Uterus (tissue), 3 donors: ENCODE measurements at regions not wholly inside any gene's neighbourhood (a gene's known extent, or its start where the extent isn't known, plus 50 kb on each side); places are given as distances from the start of the nearest gene placed in this dataset.

Experiments
- DNase-seq, 2 donors: peaks; one replicate each; pipeline ENCODE4 v3.0.0-alpha.2; 2019 to 2020
- H3K27ac ChIP-seq, 2 donors: fragments of 200-600 bp; sonication (generic); 1 replicate in 1 of 2; 2 replicates in 1 of 2; pipeline ENCODE4 v1.5.1; 2016 to 2018
- H3K27me3 ChIP-seq, 2 donors: fragments of 200-600 bp; sonication (generic); one replicate each; pipeline ENCODE4 v1.5.1; 2018 to 2019; ENCODE audit warnings: control low read depth in 1 of 2
- H3K36me3 ChIP-seq, 2 donors: fragments of 200-600 bp; sonication (generic); one replicate each; pipeline ENCODE4 v1.5.1; 2019; ENCODE audit warnings: control low read depth in 1 of 2
- H3K4me1 ChIP-seq, 2 donors: fragments of 200-600 bp; sonication (generic); one replicate each; pipeline ENCODE4 v1.5.1; 2018 to 2019; ENCODE audit warnings: control low read depth in 1 of 2
- H3K4me3 ChIP-seq, 2 donors: fragments of 200-600 bp; sonication (generic); 1 replicate in 1 of 2; 2 replicates in 1 of 2; pipeline ENCODE4 v1.5.1; 2018 to 2019; ENCODE audit warnings: mild to moderate bottlenecking in 1 of 2
- H3K9me3 ChIP-seq, 2 donors: fragments of 200-600 bp; sonication (generic); one replicate each; pipeline ENCODE4 v1.5.1; 2019; ENCODE audit warnings: control low read depth in 1 of 2
- POLR2A ChIP-seq, 2 donors: fragments of 450-650 bp; IDR thresholded peaks; one replicate each; pipeline ENCODE4 v1.6.1; 2016; ENCODE audit warnings: antibody characterized with exemption in 2 of 2, mild to moderate bottlenecking in 1 of 2, moderate library complexity in 1 of 2
- intact Hi-C: fragments of 100-400 bp; cut with DNase I; formaldehyde crosslinking; loops from one replicate; pipeline ENCODE4 v1.15.1; 2023; ENCODE audit warnings: low total_unique reads
- TF ChIP-seq, protein P1 (sequence below), 4 experiments: fragments of 200-600 bp in 2 of 4; fragments of 450-650 bp in 2 of 4; sonication (generic) in 2 of 4; IDR thresholded peaks; one replicate each; pipeline ENCODE4 v1.5.1; 2016 to 2019; ENCODE audit warnings: antibody characterized with exemption in 4 of 4, mild to moderate bottlenecking in 2 of 4, moderate library complexity in 1 of 4
- donor health status: DM: yes; HTN: yes; CAD: no.

- Histone ChIP-seq H3K36me3 (no peaks in the 10 kb centered on the region), H3K27me3 (no peaks in the 10 kb centered on the region), H3K9me3 (no peaks in the 10 kb centered on the region), H3K4me1 (no peaks in the 10 kb centered on the region), H3K27ac (no peak overlapping the region), H3K4me3 (no peak overlapping the region)
- DNase-seq = no peak
- no peak for TF ChIP-seq POLR2A (IDR thresholded peaks at IDR 0.05)
- TF ChIP-seq, protein P1, sequence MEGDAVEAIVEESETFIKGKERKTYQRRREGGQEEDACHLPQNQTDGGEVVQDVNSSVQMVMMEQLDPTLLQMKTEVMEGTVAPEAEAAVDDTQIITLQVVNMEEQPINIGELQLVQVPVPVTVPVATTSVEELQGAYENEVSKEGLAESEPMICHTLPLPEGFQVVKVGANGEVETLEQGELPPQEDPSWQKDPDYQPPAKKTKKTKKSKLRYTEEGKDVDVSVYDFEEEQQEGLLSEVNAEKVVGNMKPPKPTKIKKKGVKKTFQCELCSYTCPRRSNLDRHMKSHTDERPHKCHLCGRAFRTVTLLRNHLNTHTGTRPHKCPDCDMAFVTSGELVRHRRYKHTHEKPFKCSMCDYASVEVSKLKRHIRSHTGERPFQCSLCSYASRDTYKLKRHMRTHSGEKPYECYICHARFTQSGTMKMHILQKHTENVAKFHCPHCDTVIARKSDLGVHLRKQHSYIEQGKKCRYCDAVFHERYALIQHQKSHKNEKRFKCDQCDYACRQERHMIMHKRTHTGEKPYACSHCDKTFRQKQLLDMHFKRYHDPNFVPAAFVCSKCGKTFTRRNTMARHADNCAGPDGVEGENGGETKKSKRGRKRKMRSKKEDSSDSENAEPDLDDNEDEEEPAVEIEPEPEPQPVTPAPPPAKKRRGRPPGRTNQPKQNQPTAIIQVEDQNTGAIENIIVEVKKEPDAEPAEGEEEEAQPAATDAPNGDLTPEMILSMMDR (IDR thresholded peaks at IDR 0.05) = no peak
- intact Hi-C loops = no loop called here
Observed at GRCh38 chr5:31119938-31120641, 73.4 kb upstream of the CDH6 start.

- TF ChIP-seq, protein P1 (IDR thresholded peaks at IDR 0.05) = no peak
- TF ChIP-seq POLR2A (IDR thresholded peaks at IDR 0.05) = no peak
- no peaks in the 10 kb centered on the region for H3K27me3 ChIP-seq
- H3K27ac ChIP-seq = no peak overlapping the region
- no peaks in the 10 kb centered on the region for H3K4me1 ChIP-seq
- H3K4me3 ChIP-seq = no peak overlapping the region
- DNase-seq = no peak
- intact Hi-C loops = no loop called here
- H3K36me3 ChIP-seq = no peaks in the 10 kb centered on the region
- no peaks in the 10 kb centered on the region for H3K9me3 ChIP-seq
Observed at GRCh38 chr5:31116466-31117031, 76.9 kb upstream of the CDH6 start.

- intact Hi-C loops = no loop called here
- no peaks in the 10 kb centered on the region for H3K4me1 ChIP-seq
- H3K9me3 ChIP-seq = no peaks in the 10 kb centered on the region
- H3K4me3 ChIP-seq = no peak overlapping the region
- H3K36me3 ChIP-seq = no peaks in the 10 kb centered on the region
- H3K27me3 ChIP-seq = no peaks in the 10 kb centered on the region
- TF ChIP-seq, protein P1 (IDR thresholded peaks at IDR 0.05) = no peak
- no peak for TF ChIP-seq POLR2A (IDR thresholded peaks at IDR 0.05)
- no peak for DNase-seq
- no peak overlapping the region for H3K27ac ChIP-seq
Observed at GRCh38 chr5:31114817-31115216, 78.7 kb upstream of the CDH6 start.

GRCh38 chr5:31113666-31114350 is 79.7 kb upstream of the CDH6 start:
- intact Hi-C loops = no loop called here

More at GRCh38 chr5:31113666-31114350, 79.7 kb upstream of the CDH6 start:
- Histone ChIP-seq H3K27ac (no peak overlapping the region), H3K27me3 (no peaks in the 10 kb centered on the region), H3K9me3 (no peaks in the 10 kb centered on the region), H3K36me3 (no peaks in the 10 kb centered on the region), H3K4me3 (no peak overlapping the region), H3K4me1 (no peaks in the 10 kb centered on the region)
- no peak for TF ChIP-seq POLR2A (IDR thresholded peaks at IDR 0.05)
- TF ChIP-seq, protein P1 (IDR thresholded peaks at IDR 0.05) = no peak
- no peak for DNase-seq
